ENCODE measurements at regions not wholly inside any gene's neighbourhood (a gene's known extent, or its start where the extent isn't known, plus 50 kb on each side); places are given as distances from the start of the nearest gene placed in this dataset.
"Not testable (repeated sequence)": the region's sequence is repeated elsewhere in the genome, so short reads cannot be mapped to it uniquely, and the experiment has no call there.

DNA sequence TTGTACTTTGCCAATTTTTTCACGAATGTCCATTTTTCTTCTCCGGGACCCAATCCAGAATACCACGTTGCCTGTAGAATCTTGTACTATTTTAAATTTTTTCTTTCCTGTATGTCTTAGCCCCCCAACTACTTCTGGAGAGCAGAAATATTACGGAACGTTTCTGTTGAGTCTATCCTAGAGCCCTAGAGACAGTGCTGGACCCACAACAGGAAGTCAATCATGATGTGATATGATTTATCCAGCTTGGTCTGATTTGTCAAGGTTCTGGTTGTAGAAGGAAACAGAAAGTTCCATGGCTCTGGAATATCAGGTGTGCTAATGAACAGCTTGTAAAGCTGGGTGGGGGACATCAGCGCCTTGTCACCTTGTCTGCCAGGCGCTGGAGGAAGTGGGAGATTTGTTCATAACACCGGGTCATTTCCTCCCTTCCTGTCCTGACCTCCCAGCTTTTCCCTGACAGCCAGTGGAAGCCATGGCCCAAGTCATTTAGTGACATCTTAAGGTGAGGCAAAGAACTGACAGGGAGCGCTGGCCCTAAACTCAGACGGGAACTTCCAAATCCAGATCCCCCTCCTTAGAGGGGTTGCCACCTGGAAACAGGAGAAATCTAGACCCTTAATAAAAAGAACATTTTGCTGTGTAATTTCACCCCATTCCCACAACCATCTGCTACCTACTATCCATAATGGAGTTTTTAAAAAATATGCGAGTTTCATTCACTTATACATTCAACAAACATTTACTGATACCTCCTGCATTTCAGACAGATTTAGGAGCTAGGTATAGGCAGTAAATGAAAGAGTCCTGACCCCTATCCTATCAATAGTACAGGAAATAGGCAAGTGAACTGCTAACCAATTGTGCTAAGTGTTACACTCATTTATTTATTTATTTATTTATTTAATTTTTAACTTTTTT, 130.5 kb downstream of the ZFP64 start:
- Histone ChIP-seq H3K4me1 (ENCODE audit: control insufficient read depth in 1 of 2, insufficient read depth in 2 of 2, low read length in 2 of 2) (no peaks in the 10 kb centered on the region), H2AFZ (ENCODE audit: insufficient read depth, low read depth, low read length, poor library complexity, severe bottlenecking) (no peak overlapping the region), H3K36me3 (replicated peaks in 1 of 2; ENCODE audit: control insufficient read depth in 1 of 2, insufficient read depth in 2 of 2, low read length in 2 of 2) (no peaks in the 10 kb centered on the region), H3K79me2 (ENCODE audit: insufficient read depth, low read length) (no peaks in the 10 kb centered on the region), H3K9me3 (replicated peaks in 1 of 2; ENCODE audit: control insufficient read depth in 1 of 2, insufficient read depth in 1 of 2, low read length in 2 of 2) (peaks cover 11 to 14% of the 10 kb centered on the region in 2 donors), H3K9ac (ENCODE audit: insufficient read depth, low read length, poor library complexity, severe bottlenecking) (no peak overlapping the region), H3K27ac (ENCODE audit: low read depth in 1 of 2, low read length in 2 of 2) (no peak overlapping the region), H3K4me3 (replicated peaks in 1 of 3; ENCODE audit: low read depth in 2 of 3, low read length in 3 of 3) (no peak overlapping the region), H3K27me3 (ENCODE audit: control insufficient read depth in 2 of 2, insufficient read depth in 2 of 2, low read length in 2 of 2) (no peaks in the 10 kb centered on the region), H4K20me1 (ENCODE audit: insufficient read depth, low read length) (no peaks in the 10 kb centered on the region), H3K4me2 (replicated peaks; ENCODE audit: extremely low read depth, low read length, poor library complexity, severe bottlenecking) (no peak overlapping the region)
- H3K36me3 Mint-ChIP-seq = peaks cover 0 to 4% of the 10 kb centered on the region in 2 donors
- no peak for DNase-seq
- H3K9me3 Mint-ChIP-seq = peaks cover 8 to 15% (median 15%) of the 10 kb centered on the region in 7 donors
- TF ChIP-seq, protein P1, sequence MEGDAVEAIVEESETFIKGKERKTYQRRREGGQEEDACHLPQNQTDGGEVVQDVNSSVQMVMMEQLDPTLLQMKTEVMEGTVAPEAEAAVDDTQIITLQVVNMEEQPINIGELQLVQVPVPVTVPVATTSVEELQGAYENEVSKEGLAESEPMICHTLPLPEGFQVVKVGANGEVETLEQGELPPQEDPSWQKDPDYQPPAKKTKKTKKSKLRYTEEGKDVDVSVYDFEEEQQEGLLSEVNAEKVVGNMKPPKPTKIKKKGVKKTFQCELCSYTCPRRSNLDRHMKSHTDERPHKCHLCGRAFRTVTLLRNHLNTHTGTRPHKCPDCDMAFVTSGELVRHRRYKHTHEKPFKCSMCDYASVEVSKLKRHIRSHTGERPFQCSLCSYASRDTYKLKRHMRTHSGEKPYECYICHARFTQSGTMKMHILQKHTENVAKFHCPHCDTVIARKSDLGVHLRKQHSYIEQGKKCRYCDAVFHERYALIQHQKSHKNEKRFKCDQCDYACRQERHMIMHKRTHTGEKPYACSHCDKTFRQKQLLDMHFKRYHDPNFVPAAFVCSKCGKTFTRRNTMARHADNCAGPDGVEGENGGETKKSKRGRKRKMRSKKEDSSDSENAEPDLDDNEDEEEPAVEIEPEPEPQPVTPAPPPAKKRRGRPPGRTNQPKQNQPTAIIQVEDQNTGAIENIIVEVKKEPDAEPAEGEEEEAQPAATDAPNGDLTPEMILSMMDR (IDR thresholded peaks at IDR 0.05) = no peak
- WGBS (ENCODE audit: insufficient coverage) = 47% methylated on average over 7 of the region's 11 CpGs
- no peaks in the 10 kb centered on the region for H3K4me1 Mint-ChIP-seq
- H3K27ac Mint-ChIP-seq = no peak overlapping the region
- no peak overlapping the region for H3K4me3 Mint-ChIP-seq
- H3K27me3 Mint-ChIP-seq (ENCODE audit: low read depth in 3 of 3) = peaks cover 1 to 4% (median 2%) of the 10 kb centered on the region in 3 donors
- intact Hi-C loops (cut with micrococcal nuclease) = no loop called here

- H3K27ac ChIP-seq (ENCODE audit: low read depth in 1 of 2, low read length in 2 of 2); H3K79me2 ChIP-seq (ENCODE audit: insufficient read depth, low read length); H2AFZ ChIP-seq (ENCODE audit: insufficient read depth, low read depth, low read length, poor library complexity, severe bottlenecking); intact Hi-C loops (cut with micrococcal nuclease); H3K4me1 ChIP-seq (ENCODE audit: control insufficient read depth in 1 of 2, insufficient read depth in 2 of 2, low read length in 2 of 2); H3K4me3 ChIP-seq (replicated peaks in 1 of 3; ENCODE audit: low read depth in 2 of 3, low read length in 3 of 3); H3K4me3 Mint-ChIP-seq; H4K20me1 ChIP-seq (ENCODE audit: insufficient read depth, low read length); H3K9ac ChIP-seq (ENCODE audit: insufficient read depth, low read length, poor library complexity, severe bottlenecking); H3K36me3 ChIP-seq (replicated peaks in 1 of 2; ENCODE audit: control insufficient read depth in 1 of 2, insufficient read depth in 2 of 2, low read length in 2 of 2); H3K36me3 Mint-ChIP-seq; H3K4me2 ChIP-seq (replicated peaks; ENCODE audit: extremely low read depth, low read length, poor library complexity, severe bottlenecking); DNase-seq; H3K27me3 Mint-ChIP-seq (ENCODE audit: low read depth in 3 of 3); H3K27ac Mint-ChIP-seq; H3K4me1 Mint-ChIP-seq; H3K27me3 ChIP-seq (ENCODE audit: control insufficient read depth in 2 of 2, insufficient read depth in 2 of 2, low read length in 2 of 2): not testable (repeated sequence)
- H3K9me3 ChIP-seq (replicated peaks in 1 of 2; ENCODE audit: control insufficient read depth in 1 of 2, insufficient read depth in 1 of 2, low read length in 2 of 2) = peaks cover 12 to 20% of the 10 kb centered on the region in 2 donors
- no CpG with 5 or more reads among the region's 3 CpGs for WGBS (ENCODE audit: insufficient coverage)
- H3K9me3 Mint-ChIP-seq = peaks cover 8 to 25% (median 18%) of the 10 kb centered on the region in 7 donors
Measured at GRCh38 chr20:52057133-52057532, 134.4 kb downstream of the ZFP64 start.
